HG03558 (cell line): ENCODE measurements at regions not wholly inside any gene's neighbourhood (a gene's known extent, or its start where the extent isn't known, plus 50 kb on each side); places are given as distances from the start of the nearest gene placed in this dataset.

Source experiments
- ATAC-seq: cut with Tn5 transposase; IDR thresholded peaks from one replicate; pipeline ENCODE4 v1.9.1; 2021; ENCODE audit warnings: moderate number of reproducible peaks; ENCODE audit not compliant: unreplicated experiment; ENCODE audit errors: extremely low read depth

GRCh38 chr4:180810581-180810980 lies 1432.6 kb upstream of the TENM3 start:
- ATAC-seq: no peak

- no peak for ATAC-seq
Observed at GRCh38 chr4:180811556-180811955, 1431.6 kb upstream of the TENM3 start.

- ATAC-seq: no peak
Observed at GRCh38 chr4:180812783-180813182, 1430.4 kb upstream of the TENM3 start.

GRCh38 chr4:180814875-180815417 lies 1428.3 kb upstream of the TENM3 start:
- ATAC-seq: no peak

- no peak for ATAC-seq
Observed at GRCh38 chr4:180817529-180817928, 1425.7 kb upstream of the TENM3 start.

GRCh38 chr4:180823108-180823507 lies 1420.1 kb upstream of the TENM3 start:
- no peak for ATAC-seq

- ATAC-seq: no peak
Observed at GRCh38 chr4:180827232-180828009, 1415.8 kb upstream of the TENM3 start.

GRCh38 chr4:180828455-180829018 lies 1414.7 kb upstream of the TENM3 start:
- ATAC-seq: no peak

- no peak for ATAC-seq
Observed at GRCh38 chr4:180832073-180832472, 1411.1 kb upstream of the TENM3 start.

GRCh38 chr4:180840142-180840541 lies 1403.1 kb upstream of the TENM3 start:
- no peak for ATAC-seq

GRCh38 chr4:180850318-180850940 lies 1392.8 kb upstream of the TENM3 start:
- no peak for ATAC-seq

GRCh38 chr4:180852738-180853137 lies 1390.5 kb upstream of the TENM3 start:
- ATAC-seq: no peak

- no peak for ATAC-seq
Observed at GRCh38 chr4:180855184-180855583, 1388.0 kb upstream of the TENM3 start.

- ATAC-seq: no peak
Observed at GRCh38 chr4:180860089-180860720, 1383.0 kb upstream of the TENM3 start.

GRCh38 chr4:180861651-180862050 lies 1381.6 kb upstream of the TENM3 start:
- no peak for ATAC-seq

GRCh38 chr4:180866933-180867643 lies 1376.1 kb upstream of the TENM3 start:
- ATAC-seq: no peak

GRCh38 chr4:180870623-180871022 lies 1372.6 kb upstream of the TENM3 start:
- ATAC-seq: no peak

- ATAC-seq: no peak
Observed at GRCh38 chr4:180898305-180898704, 1344.9 kb upstream of the TENM3 start.

- ATAC-seq: no peak
Observed at GRCh38 chr4:180900781-180901180, 1342.4 kb upstream of the TENM3 start.

GRCh38 chr4:180909279-180909678 lies 1333.9 kb upstream of the TENM3 start:
- ATAC-seq: no peak
